Liver (tissue), 3 donors: ENCODE measurements at regions not wholly inside any gene's neighbourhood (a gene's known extent, or its start where the extent isn't known, plus 50 kb on each side); places are given as distances from the start of the nearest gene placed in this dataset.

Source experiments
- CTCF ChIP-seq: fragments of 150-350 bp; IDR thresholded peaks from 2 replicates; pipeline ENCODE4 v1.5.1; 2017; ENCODE audit warnings: improper control_type of control experiment, low read depth, low read length; ENCODE audit not compliant: missing input control
- EGR1 ChIP-seq, 2 donors: IDR thresholded peaks; 2 replicates each; pipeline ENCODE4 v1.6.1; 2016 to 2018; ENCODE audit warnings: antibody characterized with exemption in 2 of 2, low read depth in 2 of 2
- FOXA1 ChIP-seq: IDR thresholded peaks from 2 replicates; pipeline ENCODE4 v1.6.1; 2016; ENCODE audit warnings: antibody characterized with exemption
- GABPA ChIP-seq, 2 donors: IDR thresholded peaks in 1 of 2; conservative IDR thresholded peaks in 1 of 2; 2 replicates each; pipeline ENCODE4 v1.6.1; 2016; ENCODE audit warnings: antibody characterized with exemption in 2 of 2, mild to moderate bottlenecking in 1 of 2, moderate library complexity in 1 of 2
- JUND ChIP-seq, 2 donors: IDR thresholded peaks; 2 replicates each; pipeline ENCODE4 v1.6.1; 2016; ENCODE audit warnings: antibody characterized with exemption in 2 of 2
- RAD21 ChIP-seq, 2 donors: IDR thresholded peaks; 2 replicates each; pipeline ENCODE4 v1.6.1; 2016; ENCODE audit warnings: antibody characterized with exemption in 2 of 2, mild to moderate bottlenecking in 2 of 2
- RXRA ChIP-seq, 2 donors: IDR thresholded peaks; 2 replicates each; pipeline ENCODE4 v1.6.1; 2017 to 2018; ENCODE audit warnings: antibody characterized with exemption in 2 of 2, mild to moderate bottlenecking in 1 of 2
- SP1 ChIP-seq: IDR thresholded peaks from 2 replicates; pipeline ENCODE4 v1.6.1; 2018; ENCODE audit warnings: antibody characterized with exemption, mild to moderate bottlenecking
- TAF1 ChIP-seq: conservative IDR thresholded peaks from 2 replicates; pipeline ENCODE4 v1.6.1; 2016; ENCODE audit warnings: antibody characterized with exemption, mild to moderate bottlenecking
- YY1 ChIP-seq: IDR thresholded peaks from 2 replicates; pipeline ENCODE4 v1.6.1; 2016; ENCODE audit warnings: antibody characterized with exemption, mild to moderate bottlenecking
- TF ChIP-seq, protein P1 (sequence below): IDR thresholded peaks from 2 replicates; pipeline ENCODE4 v1.6.1; 2016; ENCODE audit warnings: antibody characterized with exemption
- TF ChIP-seq, protein P2 (sequence below): IDR thresholded peaks from 2 replicates; pipeline ENCODE4 v1.6.1; 2016; ENCODE audit warnings: antibody characterized with exemption, mild to moderate bottlenecking
- TF ChIP-seq, protein P3 (sequence below): IDR thresholded peaks from 2 replicates; pipeline ENCODE4 v1.6.1; 2016; ENCODE audit warnings: antibody characterized with exemption
- donor health status: healthy.
- donor health status: healthy.

DNA sequence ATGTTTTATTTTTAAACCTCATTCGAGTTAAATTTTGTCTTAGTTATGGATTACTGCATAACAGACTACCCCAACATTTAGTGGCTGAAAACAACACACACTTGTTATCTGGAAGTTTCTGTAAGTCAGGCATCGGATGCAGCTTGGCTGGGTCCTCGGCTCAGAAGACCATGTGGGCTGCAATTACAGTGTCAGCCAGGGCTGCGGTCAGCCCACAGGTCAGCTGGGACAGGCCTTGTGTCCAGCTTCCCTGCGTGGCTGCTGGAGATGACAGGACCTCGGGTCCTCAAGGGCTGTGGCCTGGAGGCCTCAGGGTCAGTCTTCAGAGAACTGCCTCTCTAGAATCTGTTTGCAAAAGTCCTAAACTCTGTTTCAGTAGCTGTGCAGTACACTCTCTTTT lies 219.0 kb upstream of the IRX1 start:
- no peak for TF ChIP-seq JUND (IDR thresholded peaks at IDR 0.05)
- no peak for TF ChIP-seq RXRA (IDR thresholded peaks at IDR 0.05)
- no peak for TF ChIP-seq CTCF
- TF ChIP-seq FOXA1 = no peak
- TF ChIP-seq, protein P1, sequence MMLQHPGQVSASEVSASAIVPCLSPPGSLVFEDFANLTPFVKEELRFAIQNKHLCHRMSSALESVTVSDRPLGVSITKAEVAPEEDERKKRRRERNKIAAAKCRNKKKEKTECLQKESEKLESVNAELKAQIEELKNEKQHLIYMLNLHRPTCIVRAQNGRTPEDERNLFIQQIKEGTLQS = no peak
- no peak for TF ChIP-seq TAF1
- TF ChIP-seq, protein P2, sequence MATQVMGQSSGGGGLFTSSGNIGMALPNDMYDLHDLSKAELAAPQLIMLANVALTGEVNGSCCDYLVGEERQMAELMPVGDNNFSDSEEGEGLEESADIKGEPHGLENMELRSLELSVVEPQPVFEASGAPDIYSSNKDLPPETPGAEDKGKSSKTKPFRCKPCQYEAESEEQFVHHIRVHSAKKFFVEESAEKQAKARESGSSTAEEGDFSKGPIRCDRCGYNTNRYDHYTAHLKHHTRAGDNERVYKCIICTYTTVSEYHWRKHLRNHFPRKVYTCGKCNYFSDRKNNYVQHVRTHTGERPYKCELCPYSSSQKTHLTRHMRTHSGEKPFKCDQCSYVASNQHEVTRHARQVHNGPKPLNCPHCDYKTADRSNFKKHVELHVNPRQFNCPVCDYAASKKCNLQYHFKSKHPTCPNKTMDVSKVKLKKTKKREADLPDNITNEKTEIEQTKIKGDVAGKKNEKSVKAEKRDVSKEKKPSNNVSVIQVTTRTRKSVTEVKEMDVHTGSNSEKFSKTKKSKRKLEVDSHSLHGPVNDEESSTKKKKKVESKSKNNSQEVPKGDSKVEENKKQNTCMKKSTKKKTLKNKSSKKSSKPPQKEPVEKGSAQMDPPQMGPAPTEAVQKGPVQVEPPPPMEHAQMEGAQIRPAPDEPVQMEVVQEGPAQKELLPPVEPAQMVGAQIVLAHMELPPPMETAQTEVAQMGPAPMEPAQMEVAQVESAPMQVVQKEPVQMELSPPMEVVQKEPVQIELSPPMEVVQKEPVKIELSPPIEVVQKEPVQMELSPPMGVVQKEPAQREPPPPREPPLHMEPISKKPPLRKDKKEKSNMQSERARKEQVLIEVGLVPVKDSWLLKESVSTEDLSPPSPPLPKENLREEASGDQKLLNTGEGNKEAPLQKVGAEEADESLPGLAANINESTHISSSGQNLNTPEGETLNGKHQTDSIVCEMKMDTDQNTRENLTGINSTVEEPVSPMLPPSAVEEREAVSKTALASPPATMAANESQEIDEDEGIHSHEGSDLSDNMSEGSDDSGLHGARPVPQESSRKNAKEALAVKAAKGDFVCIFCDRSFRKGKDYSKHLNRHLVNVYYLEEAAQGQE = no peak
- no peak for TF ChIP-seq YY1
- TF ChIP-seq RAD21 (IDR thresholded peaks at IDR 0.05) = no peak
- TF ChIP-seq, protein P3, sequence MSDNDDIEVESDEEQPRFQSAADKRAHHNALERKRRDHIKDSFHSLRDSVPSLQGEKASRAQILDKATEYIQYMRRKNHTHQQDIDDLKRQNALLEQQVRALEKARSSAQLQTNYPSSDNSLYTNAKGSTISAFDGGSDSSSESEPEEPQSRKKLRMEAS = no peak
- no peak for TF ChIP-seq GABPA (IDR thresholded peaks at IDR 0.05 in 1 of 2, conservative IDR thresholded peaks at IDR 0.05 in 1 of 2)
- no peak for TF ChIP-seq EGR1 (IDR thresholded peaks at IDR 0.05; ENCODE audit: low read depth in 2 of 2)
- TF ChIP-seq SP1 = no peak
